Mucosa of descending colon (tissue), 3 donors: ENCODE measurements at regions not wholly inside any gene's neighbourhood (a gene's known extent, or its start where the extent isn't known, plus 50 kb on each side); places are given as distances from the start of the nearest gene placed in this dataset.

Source experiments
- ATAC-seq: fragments of 200-7000 bp; cut with Tn5 transposase; one replicate; pipeline ENCODE4 v1.9.1; 2020; ENCODE audit warnings: mild to moderate bottlenecking, moderate library complexity
- DNase-seq, 3 donors: peaks; one replicate each; pipeline ENCODE4 v3.0.0-alpha.2; 2020
- H3K36me3 ChIP-seq: fragments of 200-600 bp; one replicate; pipeline ENCODE4 v1.8.0; 2021; ENCODE audit warnings: low read depth, mild to moderate bottlenecking
- H3K4me1 ChIP-seq: fragments of 200-600 bp; one replicate; pipeline ENCODE4 v1.8.0; 2021; ENCODE audit warnings: low read depth, mild to moderate bottlenecking
- H3K4me3 ChIP-seq: fragments of 200-600 bp; one replicate; pipeline ENCODE4 v1.8.0; 2021; ENCODE audit warnings: mild to moderate bottlenecking
- H3K9me3 ChIP-seq: fragments of 200-600 bp; one replicate; pipeline ENCODE4 v1.8.0; 2021; ENCODE audit warnings: mild to moderate bottlenecking
- CTCF ChIP-seq: fragments of 200-600 bp; IDR thresholded peaks from one replicate; pipeline ENCODE4 v1.8.0; 2022; ENCODE audit warnings: antibody characterized with exemption, mild to moderate bottlenecking
- intact Hi-C, 2 donors: fragments of 100-400 bp; cut with DNase I in 1 of 2; cut with micrococcal nuclease in 1 of 2; formaldehyde crosslinking; loops; one replicate each; pipeline versions ENCODE4 v1.11.0 to v1.11.1; 2022; cut with DNase I, micrococcal nuclease
- donor health status: DM: no; HTN: no; CAD: no; lungs with moderate emphysema.
- donor health status: DM: no; HTN: no; CAD: no.
- donor health status: DM: no; HTN: yes; CAD: no.

- intact Hi-C loops: no loop called here
- ATAC-seq: no peak
- no peak for DNase-seq
These were observed 307.0 kb upstream of the CELF4 start for GRCh38 chr18:37872562-37872961.

GRCh38 chr18:37871561-37871960 is 306.0 kb upstream of the CELF4 start:
- Histone ChIP-seq H3K36me3 (no peaks in the 10 kb centered on the region), H3K4me1 (no peaks in the 10 kb centered on the region), H3K9me3 (peaks cover 13% of the 10 kb centered on the region), H3K4me3 (no peak overlapping the region)
- ATAC-seq (no peak), DNase-seq (no peak)
- no peak for TF ChIP-seq CTCF
- intact Hi-C loops: no loop called here

More at GRCh38 chr18:37872562-37872961, 307.0 kb upstream of the CELF4 start:
- Histone ChIP-seq H3K4me1 (no peaks in the 10 kb centered on the region), H3K36me3 (no peaks in the 10 kb centered on the region), H3K4me3 (no peak overlapping the region), H3K9me3 (peaks cover 19% of the 10 kb centered on the region)
- TF ChIP-seq CTCF: no peak

- Histone ChIP-seq H3K4me3 (no peak overlapping the region), H3K9me3 (peaks cover 18% of the 10 kb centered on the region), H3K4me1 (no peaks in the 10 kb centered on the region), H3K36me3 (no peaks in the 10 kb centered on the region)
- ATAC-seq (no peak), DNase-seq (no peak)
- no peak for TF ChIP-seq CTCF
- intact Hi-C loops: no loop called here
These were observed 303.5 kb upstream of the CELF4 start for GRCh38 chr18:37869051-37869450.

GRCh38 chr18:37864122-37864521 is 298.5 kb upstream of the CELF4 start:
- ATAC-seq (no peak), DNase-seq (no peak)
- Histone ChIP-seq H3K4me3 (no peak overlapping the region), H3K9me3 (peaks cover 22% of the 10 kb centered on the region), H3K4me1 (no peaks in the 10 kb centered on the region), H3K36me3 (no peaks in the 10 kb centered on the region)
- intact Hi-C loops: no loop called here
- no peak for TF ChIP-seq CTCF

GRCh38 chr18:37861981-37862380 is 296.4 kb upstream of the CELF4 start:
- no peak for TF ChIP-seq CTCF
- DNase-seq: no peak
- no peaks in the 10 kb centered on the region for H3K4me1 ChIP-seq
- ATAC-seq: no peak
- intact Hi-C loops: no loop called here
- no peak overlapping the region for H3K4me3 ChIP-seq
- no peaks in the 10 kb centered on the region for H3K36me3 ChIP-seq
- peaks cover 25% of the 10 kb centered on the region for H3K9me3 ChIP-seq

GRCh38 chr18:37854396-37854795 is 288.8 kb upstream of the CELF4 start:
- TF ChIP-seq CTCF: no peak
- Histone ChIP-seq H3K36me3 (no peaks in the 10 kb centered on the region), H3K9me3 (peaks cover 20% of the 10 kb centered on the region), H3K4me1 (no peaks in the 10 kb centered on the region), H3K4me3 (no peak overlapping the region)
- DNase-seq (no peak), ATAC-seq (no peak)
- intact Hi-C loops: no loop called here
